Kidney epithelial cell (primary cell): ENCODE measurements at regions not wholly inside any gene's neighbourhood (a gene's known extent, or its start where the extent isn't known, plus 50 kb on each side); places are given as distances from the start of the nearest gene placed in this dataset.

Experiments used
- DNase-seq: peaks from one replicate; pipeline ENCODE4 v3.0.0-alpha.2; 2010; ENCODE audit warnings: low read depth
- H3K27me3 ChIP-seq: 2 replicates; pipeline ENCODE4 v1.6.0; 2011; ENCODE audit warnings: low read length; ENCODE audit not compliant: control insufficient read depth, insufficient read depth
- H3K36me3 ChIP-seq: 2 replicates; pipeline ENCODE4 v1.5.1; 2011; ENCODE audit warnings: low read length; ENCODE audit not compliant: control insufficient read depth, insufficient read depth
- H3K4me3 ChIP-seq: 2 replicates; pipeline ENCODE4 v1.5.1; 2011; ENCODE audit warnings: low read depth, mild to moderate bottlenecking, control low read depth, low read length
- CTCF ChIP-seq: IDR thresholded peaks from 2 replicates; pipeline ENCODE4 v1.5.1; 2011; ENCODE audit warnings: mild to moderate bottlenecking, moderate library complexity, low read length, control low read depth, inconsistent platforms; ENCODE audit not compliant: insufficient read depth, poor library complexity, severe bottlenecking

GRCh38 chr7:4566714-4567113, 115.4 kb upstream of the FOXK1 start:
- no peak for TF ChIP-seq CTCF
- no peak for DNase-seq
- H3K27me3 ChIP-seq, result no peaks in the 10 kb centered on the region

GRCh38 chr7:4574851-4575250, 107.2 kb upstream of the FOXK1 start:
- no peak for DNase-seq
- no peak for TF ChIP-seq CTCF
- no peak overlapping the region for H3K4me3 ChIP-seq
- H3K36me3 ChIP-seq, result no peaks in the 10 kb centered on the region
- H3K27me3 ChIP-seq, result no peaks in the 10 kb centered on the region

More at GRCh38 chr7:4566714-4567113, 115.4 kb upstream of the FOXK1 start:
- Histone ChIP-seq H3K4me3 (no peak overlapping the region), H3K36me3 (no peaks in the 10 kb centered on the region)

- Histone ChIP-seq H3K27me3 (no peaks in the 10 kb centered on the region), H3K36me3 (no peaks in the 10 kb centered on the region), H3K4me3 (no peak overlapping the region)
- DNase-seq, result no peak
- no peak for TF ChIP-seq CTCF
These were observed 106.8 kb upstream of the FOXK1 start for GRCh38 chr7:4575254-4575653.

- Histone ChIP-seq H3K4me3 (no peak overlapping the region), H3K27me3 (no peaks in the 10 kb centered on the region), H3K36me3 (no peaks in the 10 kb centered on the region)
- DNase-seq, result no peak
- no peak for TF ChIP-seq CTCF
These were observed 78.9 kb upstream of the FOXK1 start for GRCh38 chr7:4602905-4603842.

GRCh38 chr7:4603843-4604231, 78.3 kb upstream of the FOXK1 start:
- Histone ChIP-seq H3K4me3 (no peak overlapping the region), H3K36me3 (no peaks in the 10 kb centered on the region), H3K27me3 (no peaks in the 10 kb centered on the region)
- DNase-seq, result no peak
- no peak for TF ChIP-seq CTCF
